ENCODE measurements at regions not wholly inside any gene's neighbourhood (a gene's known extent, or its start where the extent isn't known, plus 50 kb on each side); places are given as distances from the start of the nearest gene placed in this dataset.
"Not testable (repeated sequence)": the region's sequence is repeated elsewhere in the genome, so short reads cannot be mapped to it uniquely, and the experiment has no call there.

DNA sequence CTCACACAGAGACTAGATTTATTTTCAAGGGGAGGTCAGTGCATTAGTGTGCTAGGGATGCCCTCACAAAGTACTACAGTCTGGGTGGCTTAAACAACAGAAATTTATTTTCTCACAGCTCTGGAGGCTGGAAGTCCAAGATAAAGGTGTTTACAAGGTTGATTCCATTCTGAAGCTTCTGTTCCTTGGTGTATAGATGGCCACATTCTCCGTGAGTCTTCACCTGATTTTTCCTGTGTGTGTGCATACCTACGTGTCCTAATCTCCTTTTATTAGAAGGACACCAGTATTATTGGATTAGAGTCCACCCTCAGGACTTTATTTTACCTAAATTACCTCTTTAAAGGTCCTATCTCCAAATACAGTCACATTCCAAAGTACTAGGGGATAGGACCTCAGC, 91.7 kb upstream of the FRMD4A start:
- Histone ChIP-seq H3K4me1 (no peaks in the 10 kb centered on the region), H3K27me3 (no peaks in the 10 kb centered on the region; the same call in 1 of the 2 replicates), H3K9me3 (no peaks in the 10 kb centered on the region), H3K36me3 (no peaks in the 10 kb centered on the region), H3K4me3 (ENCODE audit: low read depth, low read length) (no peak overlapping the region)
- TF ChIP-seq, protein P1, sequence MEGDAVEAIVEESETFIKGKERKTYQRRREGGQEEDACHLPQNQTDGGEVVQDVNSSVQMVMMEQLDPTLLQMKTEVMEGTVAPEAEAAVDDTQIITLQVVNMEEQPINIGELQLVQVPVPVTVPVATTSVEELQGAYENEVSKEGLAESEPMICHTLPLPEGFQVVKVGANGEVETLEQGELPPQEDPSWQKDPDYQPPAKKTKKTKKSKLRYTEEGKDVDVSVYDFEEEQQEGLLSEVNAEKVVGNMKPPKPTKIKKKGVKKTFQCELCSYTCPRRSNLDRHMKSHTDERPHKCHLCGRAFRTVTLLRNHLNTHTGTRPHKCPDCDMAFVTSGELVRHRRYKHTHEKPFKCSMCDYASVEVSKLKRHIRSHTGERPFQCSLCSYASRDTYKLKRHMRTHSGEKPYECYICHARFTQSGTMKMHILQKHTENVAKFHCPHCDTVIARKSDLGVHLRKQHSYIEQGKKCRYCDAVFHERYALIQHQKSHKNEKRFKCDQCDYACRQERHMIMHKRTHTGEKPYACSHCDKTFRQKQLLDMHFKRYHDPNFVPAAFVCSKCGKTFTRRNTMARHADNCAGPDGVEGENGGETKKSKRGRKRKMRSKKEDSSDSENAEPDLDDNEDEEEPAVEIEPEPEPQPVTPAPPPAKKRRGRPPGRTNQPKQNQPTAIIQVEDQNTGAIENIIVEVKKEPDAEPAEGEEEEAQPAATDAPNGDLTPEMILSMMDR (IDR thresholded peaks at IDR 0.05; ENCODE audit: low read depth, low read length), result no peak
- DNase-seq, result no peak

GRCh38 chr10:14421941-14422340, 91.2 kb upstream of the FRMD4A start:
- no peak for DNase-seq
- H3K27me3 ChIP-seq, result no peaks in the 10 kb centered on the region; the same call in 1 of the 2 replicates
- TF ChIP-seq, protein P1 (IDR thresholded peaks at IDR 0.05; ENCODE audit: low read depth, low read length), result no peak
- H3K9me3 ChIP-seq, result no peaks in the 10 kb centered on the region
- H3K4me3 ChIP-seq (ENCODE audit: low read depth, low read length), result no peak overlapping the region
- H3K36me3 ChIP-seq, result no peaks in the 10 kb centered on the region
- H3K4me1 ChIP-seq, result no peaks in the 10 kb centered on the region

DNA sequence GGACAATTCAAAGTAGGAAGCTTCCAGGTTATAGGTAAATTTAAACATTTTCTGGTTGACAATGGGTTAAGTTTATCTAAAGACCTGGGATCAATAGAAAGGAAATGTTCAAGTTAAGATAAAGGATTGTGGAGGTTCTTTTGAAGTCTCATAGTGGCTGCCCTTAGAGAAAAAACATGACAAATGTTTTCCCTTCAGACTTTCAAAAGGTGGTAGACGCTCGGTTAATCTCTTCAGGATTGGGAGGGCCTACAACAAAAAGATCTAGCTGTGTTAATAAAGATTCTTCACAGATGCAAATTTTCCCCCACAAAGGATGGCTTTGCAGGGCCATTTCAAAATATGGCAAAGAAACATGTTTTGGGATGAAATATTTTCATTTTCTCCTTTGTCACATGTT, 86.6 kb upstream of the FRMD4A start:
- H3K9me3 ChIP-seq; H3K4me1 ChIP-seq; DNase-seq; H3K27me3 ChIP-seq; H3K4me3 ChIP-seq (ENCODE audit: low read depth, low read length); H3K36me3 ChIP-seq: not testable (repeated sequence)

DNA sequence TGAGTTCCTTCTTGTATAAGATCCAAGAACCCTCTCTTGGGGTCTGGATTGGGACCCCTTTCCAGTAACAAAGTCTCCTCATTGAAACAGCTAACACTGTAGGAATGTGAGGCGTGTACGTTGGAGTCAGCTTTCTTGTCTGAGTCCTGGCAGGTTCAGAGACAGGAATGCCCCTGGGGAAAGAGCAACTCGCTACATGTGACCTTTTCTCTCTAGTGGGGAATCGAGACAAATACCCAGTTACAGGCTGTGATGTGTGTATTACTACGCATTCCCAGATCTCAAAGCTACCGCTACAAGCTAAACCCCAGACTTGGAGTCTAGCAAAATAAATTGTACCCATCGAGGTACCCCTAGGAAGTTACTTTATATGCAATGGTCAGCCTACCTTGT, 85.6 kb upstream of the FRMD4A start:
- H3K36me3 ChIP-seq, result no peaks in the 10 kb centered on the region
- no peaks in the 10 kb centered on the region; the same call in 1 of the 2 replicates for H3K9me3 ChIP-seq
- H3K4me1 ChIP-seq, result no peaks in the 10 kb centered on the region
- TF ChIP-seq, protein P1 (IDR thresholded peaks at IDR 0.05; ENCODE audit: low read depth, low read length), result no peak
- no peak overlapping the region for H3K4me3 ChIP-seq (ENCODE audit: low read depth, low read length)
- no peaks in the 10 kb centered on the region for H3K27me3 ChIP-seq
- no peak for DNase-seq

- TF ChIP-seq, protein P1 (IDR thresholded peaks at IDR 0.05; ENCODE audit: low read depth, low read length), result no peak
- Histone ChIP-seq H3K9me3 (no peaks in the 10 kb centered on the region; the same call in 1 of the 2 replicates), H3K4me1 (no peaks in the 10 kb centered on the region), H3K36me3 (no peaks in the 10 kb centered on the region), H3K27me3 (no peaks in the 10 kb centered on the region), H3K4me3 (ENCODE audit: low read depth, low read length) (no peak overlapping the region)
- DNase-seq, result no peak
Measured at GRCh38 chr10:14415676-14416307, 85.1 kb upstream of the FRMD4A start.

DNA sequence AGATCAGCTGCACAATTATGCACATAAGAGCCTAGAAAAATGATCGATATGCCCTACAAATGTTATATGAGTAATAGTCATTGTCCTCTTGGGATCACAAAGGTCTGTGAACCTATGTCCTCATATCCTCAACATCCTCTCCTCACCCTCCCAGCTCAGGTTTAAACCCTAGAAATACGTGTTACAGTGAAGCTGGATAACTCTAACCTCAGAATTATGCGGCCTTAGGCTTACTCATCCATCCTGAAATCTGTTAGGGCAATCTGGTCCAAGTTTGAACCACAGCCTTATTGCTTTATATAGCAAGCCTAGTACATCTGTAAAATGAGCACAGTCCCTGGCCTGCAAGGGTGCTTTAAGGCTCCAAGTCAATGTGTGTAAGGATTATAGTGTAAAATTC, 84.2 kb upstream of the FRMD4A start:
- Histone ChIP-seq H3K9me3 (no peaks in the 10 kb centered on the region; the same call in 1 of the 2 replicates), H3K27me3 (peaks cover 5% of the 10 kb centered on the region; the same call in 1 of the 2 replicates), H3K4me3 (ENCODE audit: low read depth, low read length) (no peak overlapping the region), H3K4me1 (no peaks in the 10 kb centered on the region), H3K36me3 (no peaks in the 10 kb centered on the region)
- TF ChIP-seq, protein P1 (IDR thresholded peaks at IDR 0.05; ENCODE audit: low read depth, low read length), result no peak
- DNase-seq, result no peak
